NCI-H1048 (cell line): ENCODE measurements at regions not wholly inside any gene's neighbourhood (a gene's known extent, or its start where the extent isn't known, plus 50 kb on each side); places are given as distances from the start of the nearest gene placed in this dataset.
"Not testable (repeated sequence)": the region's sequence is repeated elsewhere in the genome, so short reads cannot be mapped to it uniquely, and the experiment has no call there.

Experiments
- DNase-seq: peaks from one replicate; lab custom pipeline; 2025; lab: John Stamatoyannopoulos, UW

DNA sequence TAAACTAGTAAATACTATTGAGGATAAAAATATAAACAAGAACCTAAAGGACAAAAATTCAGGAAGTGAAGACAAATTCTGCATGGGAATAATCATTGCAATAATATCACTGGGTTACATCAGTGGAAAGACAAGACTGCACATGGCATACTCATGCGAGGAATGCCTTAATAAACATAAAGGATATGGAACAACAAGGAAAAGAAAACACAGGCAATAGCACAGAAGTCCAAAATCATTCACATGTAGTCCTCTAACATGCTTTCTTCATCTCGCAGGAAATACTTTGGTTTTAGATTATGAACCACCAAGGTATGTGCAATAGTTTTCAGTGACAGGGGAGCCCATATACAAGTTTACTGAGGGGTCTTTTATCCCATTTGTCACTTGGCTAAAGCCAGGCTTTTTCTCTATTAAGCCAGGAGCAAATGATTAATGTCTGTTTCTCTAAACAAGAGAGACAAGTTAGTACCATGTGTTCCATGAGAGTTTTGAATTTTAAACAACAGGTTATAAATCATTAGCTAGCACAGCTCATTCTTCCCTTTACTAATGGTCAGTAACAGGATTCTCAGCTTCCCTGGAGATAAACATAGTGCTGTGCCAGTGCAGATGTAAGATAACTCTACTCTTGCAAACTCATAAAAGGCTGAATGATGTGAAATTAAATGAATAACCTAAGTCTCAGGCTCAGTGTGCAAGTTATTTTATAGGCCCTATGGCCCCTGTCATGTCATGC, 353.6 kb upstream of the FSIP2 start:
- no peak for DNase-seq

DNA sequence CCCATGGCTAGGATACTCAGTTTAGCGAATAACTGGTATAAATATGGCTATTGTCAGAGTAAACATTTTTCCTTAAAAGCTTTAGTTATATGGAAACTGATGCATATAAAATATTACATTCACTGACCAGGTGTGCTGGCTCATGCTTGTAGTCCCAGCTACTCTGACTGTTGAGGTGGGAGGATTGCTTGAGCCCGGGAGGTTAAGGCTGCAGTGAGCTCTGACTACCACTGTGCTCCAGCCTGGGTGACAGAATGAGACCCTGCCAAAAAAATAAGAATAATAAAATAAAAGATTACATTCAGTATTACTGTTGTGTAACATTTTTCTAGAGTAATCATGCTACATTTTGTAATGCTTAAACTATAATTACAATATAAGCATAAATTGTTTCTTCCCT, 350.4 kb upstream of the FSIP2 start:
- no peak for DNase-seq

- no peak for DNase-seq
Observed at GRCh38 chr2:185391543-185391942, 347.1 kb upstream of the FSIP2 start.

- no peak for DNase-seq
Observed at GRCh38 chr2:185393091-185393490, 345.5 kb upstream of the FSIP2 start.

GRCh38 chr2:185402474-185402873, 336.1 kb upstream of the FSIP2 start:
- DNase-seq, result no peak

DNA sequence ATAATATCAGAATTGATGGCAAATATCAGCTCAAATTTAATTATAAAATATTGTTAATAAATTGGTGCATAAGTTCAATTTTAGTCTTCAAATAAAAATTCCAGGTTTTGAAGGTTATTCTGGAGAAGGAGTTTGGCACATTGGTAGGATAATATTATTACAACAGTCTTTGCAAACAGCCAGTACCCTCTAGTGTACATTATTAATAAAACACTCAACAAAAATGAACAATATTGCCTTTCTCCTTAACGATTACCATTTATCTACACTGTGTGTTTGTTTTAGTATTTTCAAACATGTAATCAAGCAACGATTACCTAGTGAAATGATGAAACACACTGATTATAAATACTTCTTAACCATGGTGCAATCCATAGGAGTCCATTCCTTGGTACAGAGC, 334.0 kb upstream of the FSIP2 start:
- DNase-seq, result no peak

DNA sequence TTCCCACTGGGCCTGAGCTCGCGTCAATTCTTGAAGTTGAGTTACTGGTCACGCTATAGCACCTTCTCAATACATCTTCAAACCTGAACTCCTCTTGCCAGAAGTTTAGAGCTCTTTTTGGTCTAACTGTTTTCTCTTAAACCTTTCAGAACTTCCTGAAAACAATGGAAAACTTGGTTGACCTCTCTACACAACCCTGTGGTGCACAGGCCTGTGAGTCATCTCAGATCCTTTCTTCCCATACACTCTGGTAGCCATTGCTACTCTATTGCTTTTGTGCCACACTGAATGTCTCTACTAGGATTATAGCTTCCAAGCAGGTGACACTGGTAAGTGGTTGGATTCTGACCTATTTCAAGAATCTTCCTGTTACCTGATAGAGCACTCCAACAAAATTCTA, 321.5 kb upstream of the FSIP2 start:
- no peak for DNase-seq

DNA sequence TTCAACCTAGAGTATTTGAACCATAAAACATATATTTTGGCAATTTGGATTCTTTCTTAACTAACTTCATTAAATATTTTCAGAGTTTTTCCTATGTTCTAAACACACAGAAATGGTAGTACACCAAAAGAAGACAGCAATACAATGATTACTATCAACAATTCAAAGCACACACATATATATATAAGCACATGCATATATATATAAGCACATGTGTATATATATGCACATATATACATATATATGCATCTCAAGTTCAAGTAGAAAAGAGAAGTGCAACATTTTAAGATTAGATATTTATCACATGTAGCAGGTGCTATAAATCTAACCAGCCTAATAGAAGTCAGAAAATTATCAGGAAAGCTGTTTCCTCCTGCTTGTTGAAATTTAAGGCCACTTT, 320.9 kb upstream of the FSIP2 start:
- no peak for DNase-seq

- not testable (repeated sequence) for DNase-seq
Observed at GRCh38 chr2:185424958-185425629, 313.5 kb upstream of the FSIP2 start.

DNA sequence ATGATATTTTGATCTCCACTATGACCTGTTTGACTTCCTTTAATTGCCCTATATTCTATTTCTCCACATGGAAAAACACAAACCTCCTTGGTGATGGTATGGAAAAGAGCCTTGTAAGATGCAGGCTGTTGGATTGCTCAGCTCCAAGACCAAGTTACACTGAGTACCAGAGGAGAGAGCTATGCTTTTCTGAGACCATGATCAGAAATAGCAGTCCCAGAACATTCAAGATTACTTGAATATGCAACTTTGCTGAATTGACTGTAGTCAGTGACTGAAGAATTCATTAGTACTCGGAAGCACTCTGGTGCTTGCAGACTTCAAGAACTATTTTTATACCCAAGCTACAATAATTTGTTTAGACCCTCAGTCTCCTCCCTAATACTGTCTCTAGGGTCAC, 310.6 kb upstream of the FSIP2 start:
- DNase-seq, result no peak

DNA sequence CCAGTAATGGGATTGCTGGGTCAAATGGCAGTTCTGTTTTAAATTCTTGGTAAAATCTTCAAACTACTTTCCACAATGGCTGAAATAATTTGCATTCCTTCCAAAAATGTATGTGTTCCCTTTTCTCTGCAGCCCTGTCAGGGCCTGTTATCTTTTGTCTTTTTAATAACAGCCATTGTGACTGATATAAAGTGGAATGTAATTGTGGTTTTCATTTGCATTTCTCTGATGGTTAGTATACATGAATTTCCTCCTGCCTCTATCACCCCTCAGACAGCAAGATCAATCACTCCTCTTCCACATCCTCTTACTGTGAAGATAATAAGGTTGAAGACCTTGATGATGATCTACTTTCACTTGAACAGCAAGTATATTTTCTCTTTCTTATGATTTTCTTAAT, 304.8 kb upstream of the FSIP2 start:
- DNase-seq, result no peak

DNA sequence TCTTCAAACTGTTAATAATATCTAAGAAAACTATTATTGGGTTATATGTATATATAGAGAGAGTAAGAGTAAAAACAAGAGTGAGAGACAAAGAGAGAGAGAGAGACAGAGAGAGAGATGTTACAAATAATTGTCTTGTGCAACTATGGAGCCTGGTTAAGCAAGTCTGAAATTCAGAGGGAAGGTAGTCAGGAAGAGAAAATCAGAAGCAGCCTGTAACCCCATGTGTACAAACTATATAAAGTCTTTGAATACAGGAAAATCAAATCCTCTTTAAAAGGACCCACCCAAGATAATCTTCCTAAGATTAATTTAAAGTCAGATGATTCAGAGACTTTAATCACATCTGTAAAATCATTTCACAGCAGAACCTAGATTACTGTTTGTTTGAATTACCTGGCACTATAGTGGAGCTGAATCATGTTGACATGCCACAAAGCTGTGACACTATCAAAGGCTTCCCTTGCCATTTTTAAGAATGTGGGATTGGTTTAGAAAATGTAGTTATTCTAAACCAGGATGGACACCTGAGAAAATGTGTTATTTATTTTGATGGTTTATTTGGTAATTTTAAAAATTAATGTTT, 301.7 kb upstream of the FSIP2 start:
- DNase-seq, result no peak

- DNase-seq, result no peak
Observed at GRCh38 chr2:185441486-185442005, 297.1 kb upstream of the FSIP2 start.

- no peak for DNase-seq
Observed at GRCh38 chr2:185456517-185456916, 282.1 kb upstream of the FSIP2 start.

GRCh38 chr2:185463481-185463880, 275.1 kb upstream of the FSIP2 start:
- no peak for DNase-seq

- no peak for DNase-seq
Observed at GRCh38 chr2:185466915-185467314, 271.7 kb upstream of the FSIP2 start.

DNA sequence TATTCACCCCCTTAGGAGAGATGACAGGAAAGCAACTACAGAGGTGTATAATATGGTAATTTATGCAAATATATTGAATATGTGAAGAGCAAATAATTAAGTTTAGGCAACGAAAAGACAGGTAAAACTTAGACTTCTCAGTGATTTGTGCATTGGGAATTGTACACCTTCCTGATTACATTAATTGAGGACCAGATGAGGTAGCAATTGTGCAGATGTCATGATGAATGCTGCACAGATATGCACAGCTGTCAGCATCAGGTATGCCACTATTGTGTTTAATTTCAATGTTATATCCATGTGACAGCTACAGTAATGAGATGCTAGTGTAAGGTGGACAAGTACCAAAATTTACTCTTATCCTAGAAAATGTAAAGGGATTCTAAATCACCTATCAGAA, 267.2 kb upstream of the FSIP2 start:
- DNase-seq, result no peak

DNA sequence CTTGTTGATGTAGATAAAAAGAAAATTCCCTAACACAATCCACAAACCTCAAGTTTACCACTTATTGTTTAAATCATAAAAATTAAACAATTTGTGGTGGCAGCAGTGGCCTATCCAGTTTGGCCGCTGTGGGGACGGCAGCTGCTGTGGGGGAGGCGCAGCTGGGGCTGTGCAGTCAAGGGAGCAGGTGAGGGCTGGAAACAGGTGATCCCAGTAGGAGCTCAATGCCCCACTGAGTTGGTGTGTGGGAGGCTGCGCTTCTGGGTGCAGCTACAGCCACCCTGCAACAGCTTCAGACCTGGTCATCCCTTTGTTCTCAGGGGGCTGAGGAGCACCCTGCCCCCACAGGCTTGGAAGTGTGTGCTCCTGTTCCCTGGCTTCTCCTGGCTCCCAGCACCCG, 266.0 kb upstream of the FSIP2 start:
- no peak for DNase-seq

DNA sequence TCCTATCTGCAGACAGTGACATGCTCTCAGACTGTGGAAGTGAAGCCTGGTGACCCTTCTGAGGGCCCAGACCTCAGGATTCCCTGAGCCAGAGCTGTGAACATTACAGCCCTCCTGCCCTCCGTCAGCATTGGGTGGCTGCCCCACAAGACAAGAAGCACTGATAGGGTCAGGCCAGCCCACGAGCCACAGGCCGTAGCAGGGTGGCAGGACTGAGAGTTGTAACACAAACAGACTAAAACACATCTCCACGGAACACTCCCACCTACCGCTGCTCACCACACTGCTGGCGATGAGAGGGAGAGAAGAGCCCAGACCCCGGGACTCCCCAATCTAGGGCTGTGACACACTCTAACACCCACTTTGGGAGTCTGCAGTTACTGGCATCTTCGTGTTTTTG, 264.8 kb upstream of the FSIP2 start:
- no peak for DNase-seq

DNA sequence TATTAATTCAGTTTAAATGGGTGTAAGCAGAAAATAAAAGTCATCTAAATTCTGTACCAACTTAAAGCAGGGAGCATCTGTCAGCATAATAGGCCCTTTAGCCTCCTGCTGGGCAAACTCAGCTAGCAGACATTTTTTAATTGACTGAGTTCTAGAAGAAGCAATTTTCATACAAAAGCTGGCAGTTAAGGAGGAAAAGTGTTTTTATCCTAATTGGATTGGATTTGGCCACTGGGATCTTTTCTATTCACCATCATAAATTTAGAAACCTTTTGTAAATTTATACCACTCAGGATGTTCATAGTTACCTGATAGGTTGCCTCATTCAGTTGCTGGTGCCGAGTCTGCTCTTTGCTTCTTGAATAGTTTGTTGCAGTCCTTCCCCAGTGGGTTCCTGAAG, 262.7 kb upstream of the FSIP2 start:
- DNase-seq, result no peak

GRCh38 chr2:185477452-185477851, 261.2 kb upstream of the FSIP2 start:
- DNase-seq, result no peak

- DNase-seq, result no peak
Observed at GRCh38 chr2:185484602-185485001, 254.0 kb upstream of the FSIP2 start.

DNA sequence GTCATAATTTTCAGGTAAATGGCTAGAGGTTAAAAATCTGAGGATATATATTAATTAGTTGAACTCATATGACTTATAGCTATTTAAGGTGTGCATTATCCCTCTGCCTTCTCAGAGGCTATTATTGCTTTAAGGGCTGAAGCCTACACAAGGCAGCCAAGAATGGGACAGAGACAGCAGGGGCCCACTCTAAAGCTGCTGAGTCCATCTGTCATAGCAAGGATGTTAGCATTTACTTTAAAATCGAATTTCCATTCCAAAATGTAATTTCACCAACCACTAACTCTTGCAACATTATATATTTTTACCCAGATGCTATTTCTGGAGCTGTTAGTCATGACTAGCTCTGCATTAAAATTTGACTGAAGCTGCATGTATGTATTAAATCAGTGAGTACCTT, 236.3 kb upstream of the FSIP2 start:
- no peak for DNase-seq
